ENCODE measurements at regions not wholly inside any gene's neighbourhood (a gene's known extent, or its start where the extent isn't known, plus 50 kb on each side); places are given as distances from the start of the nearest gene placed in this dataset.

DNA sequence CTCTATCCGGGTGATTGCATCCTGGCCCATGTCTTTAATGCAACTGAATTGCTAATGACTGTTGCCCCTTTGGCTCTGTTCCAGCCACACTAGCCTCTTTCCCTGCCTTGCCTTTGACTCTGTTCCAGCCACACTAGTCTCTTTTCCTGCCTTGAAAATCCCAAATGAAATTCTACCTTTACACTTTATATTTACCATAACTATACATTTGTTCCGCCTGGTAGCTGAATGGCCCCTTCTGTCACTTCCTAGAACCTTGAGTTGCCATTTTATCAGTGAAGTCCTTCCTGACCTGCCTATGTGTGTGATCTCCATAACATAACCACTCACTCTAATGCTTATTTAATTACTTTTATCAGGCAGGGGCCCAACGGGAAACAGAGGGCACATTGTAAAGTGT is 1120.4 kb upstream of the WWC1 start:
- no peaks in the 10 kb centered on the region for H3K27me3 ChIP-seq
- DNase-seq, result no peak
- H3K27ac ChIP-seq, result no peak overlapping the region
- H3K4me3 ChIP-seq, result no peak overlapping the region
- no peaks in the 10 kb centered on the region for H3K36me3 ChIP-seq
- H3K9me3 ChIP-seq, result no peaks in the 10 kb centered on the region
- TF ChIP-seq, protein P1, sequence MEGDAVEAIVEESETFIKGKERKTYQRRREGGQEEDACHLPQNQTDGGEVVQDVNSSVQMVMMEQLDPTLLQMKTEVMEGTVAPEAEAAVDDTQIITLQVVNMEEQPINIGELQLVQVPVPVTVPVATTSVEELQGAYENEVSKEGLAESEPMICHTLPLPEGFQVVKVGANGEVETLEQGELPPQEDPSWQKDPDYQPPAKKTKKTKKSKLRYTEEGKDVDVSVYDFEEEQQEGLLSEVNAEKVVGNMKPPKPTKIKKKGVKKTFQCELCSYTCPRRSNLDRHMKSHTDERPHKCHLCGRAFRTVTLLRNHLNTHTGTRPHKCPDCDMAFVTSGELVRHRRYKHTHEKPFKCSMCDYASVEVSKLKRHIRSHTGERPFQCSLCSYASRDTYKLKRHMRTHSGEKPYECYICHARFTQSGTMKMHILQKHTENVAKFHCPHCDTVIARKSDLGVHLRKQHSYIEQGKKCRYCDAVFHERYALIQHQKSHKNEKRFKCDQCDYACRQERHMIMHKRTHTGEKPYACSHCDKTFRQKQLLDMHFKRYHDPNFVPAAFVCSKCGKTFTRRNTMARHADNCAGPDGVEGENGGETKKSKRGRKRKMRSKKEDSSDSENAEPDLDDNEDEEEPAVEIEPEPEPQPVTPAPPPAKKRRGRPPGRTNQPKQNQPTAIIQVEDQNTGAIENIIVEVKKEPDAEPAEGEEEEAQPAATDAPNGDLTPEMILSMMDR (IDR thresholded peaks at IDR 0.05), result no peak
- intact Hi-C loops (cut with DNase I; ENCODE audit: low total_unique reads), result no loop called here
- H3K4me1 ChIP-seq, result no peaks in the 10 kb centered on the region

DNA sequence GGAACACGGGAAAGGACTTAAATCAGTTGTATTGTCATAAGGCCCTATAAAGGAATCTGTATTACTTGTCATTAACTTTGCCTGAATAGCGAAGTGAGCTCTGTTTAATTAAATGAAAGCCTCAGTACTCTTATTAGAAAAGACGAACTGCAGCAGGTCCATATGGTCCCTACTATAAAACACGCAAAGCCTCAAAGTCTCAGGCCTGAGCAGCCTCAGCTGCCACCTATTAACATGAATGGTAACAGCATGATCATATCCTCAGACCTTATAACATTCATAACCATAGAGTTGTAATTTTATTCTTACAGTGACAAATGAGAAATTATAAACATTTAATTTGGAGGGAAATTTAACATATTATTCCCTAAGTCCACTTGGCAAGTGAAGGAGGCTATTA is 1113.7 kb upstream of the WWC1 start:
- DNase-seq, result no peak
- Histone ChIP-seq H3K27me3 (no peaks in the 10 kb centered on the region), H3K4me1 (no peaks in the 10 kb centered on the region), H3K36me3 (no peaks in the 10 kb centered on the region), H3K9me3 (no peaks in the 10 kb centered on the region), H3K27ac (no peak overlapping the region), H3K4me3 (no peak overlapping the region)
- TF ChIP-seq, protein P1 (IDR thresholded peaks at IDR 0.05), result no peak
- intact Hi-C loops (cut with DNase I; ENCODE audit: low total_unique reads), result no loop called here

DNA sequence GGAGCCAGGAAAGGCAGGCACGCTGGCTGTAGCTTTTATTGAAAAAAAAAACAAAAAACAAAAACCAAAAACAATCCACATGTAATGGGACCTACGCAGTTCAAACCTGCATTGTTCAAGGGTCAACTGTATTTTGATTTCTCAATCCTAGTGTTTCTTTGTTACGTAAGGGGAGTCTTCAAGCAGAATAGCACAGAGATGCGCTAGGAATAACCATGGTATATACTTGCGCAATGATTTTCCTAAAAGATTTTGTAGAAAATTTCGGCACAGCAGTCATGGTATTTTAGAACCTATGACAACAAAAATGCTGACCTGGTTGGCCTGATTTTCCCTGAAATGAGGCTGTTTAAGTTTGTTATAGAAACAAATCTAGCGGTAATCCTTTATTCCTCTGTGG is 1110.5 kb upstream of the WWC1 start:
- H3K4me1 ChIP-seq, result no peaks in the 10 kb centered on the region
- no peaks in the 10 kb centered on the region for H3K36me3 ChIP-seq
- H3K27ac ChIP-seq, result no peak overlapping the region
- H3K4me3 ChIP-seq, result no peak overlapping the region
- H3K27me3 ChIP-seq, result no peaks in the 10 kb centered on the region
- intact Hi-C loops (cut with DNase I; ENCODE audit: low total_unique reads), result no loop called here
- TF ChIP-seq, protein P1 (IDR thresholded peaks at IDR 0.05), result no peak
- no peak for DNase-seq
- H3K9me3 ChIP-seq, result no peaks in the 10 kb centered on the region

DNA sequence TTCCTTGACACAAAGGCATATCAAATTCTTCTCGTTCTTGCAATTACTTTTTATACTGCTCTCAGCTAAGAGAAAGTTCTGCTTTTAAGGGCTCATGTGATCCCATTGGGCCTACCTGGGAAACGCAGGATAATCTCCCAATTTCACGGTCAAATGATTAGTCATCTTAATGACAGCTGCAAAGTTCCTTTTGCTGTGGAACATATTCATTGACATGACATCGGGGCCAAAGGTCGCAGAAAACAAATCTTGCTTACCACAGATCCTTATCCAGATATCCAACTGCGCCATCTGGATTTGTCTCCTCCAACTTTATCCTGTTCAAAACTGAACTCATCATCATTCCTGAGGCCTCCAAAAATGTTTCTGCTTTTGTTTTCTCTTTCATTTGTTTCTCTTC is 1085.6 kb upstream of the WWC1 start:
- no peak overlapping the region for H3K27ac ChIP-seq
- H3K9me3 ChIP-seq, result no peaks in the 10 kb centered on the region
- H3K4me3 ChIP-seq, result no peak overlapping the region
- H3K4me1 ChIP-seq, result peaks cover 0 to 22% (median 3%) of the 10 kb centered on the region in 4 donors
- DNase-seq, result no peak
- intact Hi-C loops (cut with DNase I; ENCODE audit: low total_unique reads), result no loop called here
- TF ChIP-seq, protein P1 (IDR thresholded peaks at IDR 0.05), result no peak
- H3K36me3 ChIP-seq, result no peaks in the 10 kb centered on the region
- no peaks in the 10 kb centered on the region for H3K27me3 ChIP-seq

DNA sequence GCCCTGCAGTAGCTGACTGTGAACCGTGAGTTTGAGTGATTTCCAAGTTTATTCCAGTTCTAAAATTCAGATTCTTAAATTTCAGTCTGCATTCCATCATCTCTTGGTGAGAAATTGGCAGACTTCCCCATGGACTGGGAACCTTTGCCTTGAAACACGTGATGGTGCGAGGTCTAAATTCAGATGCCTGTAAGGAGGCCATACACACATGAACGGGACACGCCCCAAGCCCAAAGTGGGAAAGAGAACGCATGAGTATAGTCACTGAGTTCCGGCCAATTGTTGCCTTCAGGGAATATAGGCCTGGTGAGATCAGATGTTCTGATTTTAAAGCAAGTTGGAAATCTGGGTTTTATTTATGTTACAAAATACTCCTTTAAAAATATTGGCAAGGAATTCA is 1084.4 kb upstream of the WWC1 start:
- DNase-seq, result peak in 1 of 2 donors; percentile 67
- intact Hi-C loops (cut with DNase I; ENCODE audit: low total_unique reads), result no loop called here
- Histone ChIP-seq H3K4me3 (no peak overlapping the region), H3K27me3 (no peaks in the 10 kb centered on the region), H3K36me3 (no peaks in the 10 kb centered on the region), H3K4me1 (peaks cover 0 to 22% (median 3%) of the 10 kb centered on the region in 4 donors), H3K27ac (peak overlapping the region in 1 of 2 donors; percentile 40), H3K9me3 (no peaks in the 10 kb centered on the region)
- TF ChIP-seq, protein P1 (IDR thresholded peaks at IDR 0.05), result no peak

DNA sequence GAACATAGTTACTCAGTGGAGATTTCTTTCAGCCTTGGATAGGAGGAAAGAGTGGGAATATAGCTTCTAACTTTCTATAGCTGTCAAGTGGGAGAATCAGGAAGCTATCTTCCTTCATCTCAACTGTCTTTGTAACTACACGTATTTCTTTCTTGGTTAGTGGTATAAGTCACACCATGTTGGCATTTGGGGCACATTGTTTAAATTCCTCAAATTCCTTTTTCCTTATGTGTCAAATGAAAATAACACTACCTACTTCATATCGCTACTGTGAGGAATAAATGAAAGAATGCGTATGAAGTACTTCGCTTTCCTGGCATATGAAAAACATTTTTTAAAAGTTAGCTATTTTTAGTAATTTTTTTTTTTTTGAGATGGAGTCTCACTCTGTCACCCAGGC is 1082.5 kb upstream of the WWC1 start:
- Histone ChIP-seq H3K27ac (no peak overlapping the region), H3K36me3 (no peaks in the 10 kb centered on the region), H3K4me3 (no peak overlapping the region), H3K27me3 (no peaks in the 10 kb centered on the region), H3K4me1 (peaks cover 0 to 22% (median 3%) of the 10 kb centered on the region in 4 donors), H3K9me3 (no peaks in the 10 kb centered on the region)
- intact Hi-C loops (cut with DNase I; ENCODE audit: low total_unique reads), result no loop called here
- no peak for DNase-seq
- TF ChIP-seq, protein P1 (IDR thresholded peaks at IDR 0.05), result no peak

Measured in tibial artery (tissue), 4 donors.